K562 (cell line): ENCODE measurements at regions not wholly inside any gene's neighbourhood (a gene's known extent, or its start where the extent isn't known, plus 50 kb on each side); places are given as distances from the start of the nearest gene placed in this dataset.

ENCODE experiments used
- TF ChIP-seq, protein P1 (sequence below): fragments of 200-600 bp; sonication (generic); IDR thresholded peaks from one replicate; pipeline ENCODE4 v1.6.1; 2012; ENCODE audit warnings: mild to moderate bottlenecking, low read depth, low read length, inconsistent platforms

DNA sequence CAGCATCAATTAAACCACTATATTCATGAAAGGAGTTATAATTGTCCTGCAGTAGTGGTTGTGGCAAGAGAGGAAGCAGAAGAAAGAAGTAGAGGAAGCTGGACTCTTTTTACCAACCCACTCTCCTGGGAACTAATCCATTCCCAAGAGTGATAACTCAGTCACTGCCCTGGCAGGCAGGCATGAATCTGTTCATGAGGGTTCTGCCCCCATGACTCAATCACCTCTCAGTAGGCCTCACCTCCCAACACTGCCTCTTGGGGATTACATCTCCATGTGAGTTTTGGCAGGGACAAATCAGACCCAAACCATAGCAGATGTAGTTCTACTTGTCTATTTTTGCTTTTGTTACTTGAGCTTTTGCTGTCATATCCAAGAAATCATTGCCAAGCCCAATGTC is 232.7 kb upstream of the MAP2 start (continued):
- TF ChIP-seq, protein P1, sequence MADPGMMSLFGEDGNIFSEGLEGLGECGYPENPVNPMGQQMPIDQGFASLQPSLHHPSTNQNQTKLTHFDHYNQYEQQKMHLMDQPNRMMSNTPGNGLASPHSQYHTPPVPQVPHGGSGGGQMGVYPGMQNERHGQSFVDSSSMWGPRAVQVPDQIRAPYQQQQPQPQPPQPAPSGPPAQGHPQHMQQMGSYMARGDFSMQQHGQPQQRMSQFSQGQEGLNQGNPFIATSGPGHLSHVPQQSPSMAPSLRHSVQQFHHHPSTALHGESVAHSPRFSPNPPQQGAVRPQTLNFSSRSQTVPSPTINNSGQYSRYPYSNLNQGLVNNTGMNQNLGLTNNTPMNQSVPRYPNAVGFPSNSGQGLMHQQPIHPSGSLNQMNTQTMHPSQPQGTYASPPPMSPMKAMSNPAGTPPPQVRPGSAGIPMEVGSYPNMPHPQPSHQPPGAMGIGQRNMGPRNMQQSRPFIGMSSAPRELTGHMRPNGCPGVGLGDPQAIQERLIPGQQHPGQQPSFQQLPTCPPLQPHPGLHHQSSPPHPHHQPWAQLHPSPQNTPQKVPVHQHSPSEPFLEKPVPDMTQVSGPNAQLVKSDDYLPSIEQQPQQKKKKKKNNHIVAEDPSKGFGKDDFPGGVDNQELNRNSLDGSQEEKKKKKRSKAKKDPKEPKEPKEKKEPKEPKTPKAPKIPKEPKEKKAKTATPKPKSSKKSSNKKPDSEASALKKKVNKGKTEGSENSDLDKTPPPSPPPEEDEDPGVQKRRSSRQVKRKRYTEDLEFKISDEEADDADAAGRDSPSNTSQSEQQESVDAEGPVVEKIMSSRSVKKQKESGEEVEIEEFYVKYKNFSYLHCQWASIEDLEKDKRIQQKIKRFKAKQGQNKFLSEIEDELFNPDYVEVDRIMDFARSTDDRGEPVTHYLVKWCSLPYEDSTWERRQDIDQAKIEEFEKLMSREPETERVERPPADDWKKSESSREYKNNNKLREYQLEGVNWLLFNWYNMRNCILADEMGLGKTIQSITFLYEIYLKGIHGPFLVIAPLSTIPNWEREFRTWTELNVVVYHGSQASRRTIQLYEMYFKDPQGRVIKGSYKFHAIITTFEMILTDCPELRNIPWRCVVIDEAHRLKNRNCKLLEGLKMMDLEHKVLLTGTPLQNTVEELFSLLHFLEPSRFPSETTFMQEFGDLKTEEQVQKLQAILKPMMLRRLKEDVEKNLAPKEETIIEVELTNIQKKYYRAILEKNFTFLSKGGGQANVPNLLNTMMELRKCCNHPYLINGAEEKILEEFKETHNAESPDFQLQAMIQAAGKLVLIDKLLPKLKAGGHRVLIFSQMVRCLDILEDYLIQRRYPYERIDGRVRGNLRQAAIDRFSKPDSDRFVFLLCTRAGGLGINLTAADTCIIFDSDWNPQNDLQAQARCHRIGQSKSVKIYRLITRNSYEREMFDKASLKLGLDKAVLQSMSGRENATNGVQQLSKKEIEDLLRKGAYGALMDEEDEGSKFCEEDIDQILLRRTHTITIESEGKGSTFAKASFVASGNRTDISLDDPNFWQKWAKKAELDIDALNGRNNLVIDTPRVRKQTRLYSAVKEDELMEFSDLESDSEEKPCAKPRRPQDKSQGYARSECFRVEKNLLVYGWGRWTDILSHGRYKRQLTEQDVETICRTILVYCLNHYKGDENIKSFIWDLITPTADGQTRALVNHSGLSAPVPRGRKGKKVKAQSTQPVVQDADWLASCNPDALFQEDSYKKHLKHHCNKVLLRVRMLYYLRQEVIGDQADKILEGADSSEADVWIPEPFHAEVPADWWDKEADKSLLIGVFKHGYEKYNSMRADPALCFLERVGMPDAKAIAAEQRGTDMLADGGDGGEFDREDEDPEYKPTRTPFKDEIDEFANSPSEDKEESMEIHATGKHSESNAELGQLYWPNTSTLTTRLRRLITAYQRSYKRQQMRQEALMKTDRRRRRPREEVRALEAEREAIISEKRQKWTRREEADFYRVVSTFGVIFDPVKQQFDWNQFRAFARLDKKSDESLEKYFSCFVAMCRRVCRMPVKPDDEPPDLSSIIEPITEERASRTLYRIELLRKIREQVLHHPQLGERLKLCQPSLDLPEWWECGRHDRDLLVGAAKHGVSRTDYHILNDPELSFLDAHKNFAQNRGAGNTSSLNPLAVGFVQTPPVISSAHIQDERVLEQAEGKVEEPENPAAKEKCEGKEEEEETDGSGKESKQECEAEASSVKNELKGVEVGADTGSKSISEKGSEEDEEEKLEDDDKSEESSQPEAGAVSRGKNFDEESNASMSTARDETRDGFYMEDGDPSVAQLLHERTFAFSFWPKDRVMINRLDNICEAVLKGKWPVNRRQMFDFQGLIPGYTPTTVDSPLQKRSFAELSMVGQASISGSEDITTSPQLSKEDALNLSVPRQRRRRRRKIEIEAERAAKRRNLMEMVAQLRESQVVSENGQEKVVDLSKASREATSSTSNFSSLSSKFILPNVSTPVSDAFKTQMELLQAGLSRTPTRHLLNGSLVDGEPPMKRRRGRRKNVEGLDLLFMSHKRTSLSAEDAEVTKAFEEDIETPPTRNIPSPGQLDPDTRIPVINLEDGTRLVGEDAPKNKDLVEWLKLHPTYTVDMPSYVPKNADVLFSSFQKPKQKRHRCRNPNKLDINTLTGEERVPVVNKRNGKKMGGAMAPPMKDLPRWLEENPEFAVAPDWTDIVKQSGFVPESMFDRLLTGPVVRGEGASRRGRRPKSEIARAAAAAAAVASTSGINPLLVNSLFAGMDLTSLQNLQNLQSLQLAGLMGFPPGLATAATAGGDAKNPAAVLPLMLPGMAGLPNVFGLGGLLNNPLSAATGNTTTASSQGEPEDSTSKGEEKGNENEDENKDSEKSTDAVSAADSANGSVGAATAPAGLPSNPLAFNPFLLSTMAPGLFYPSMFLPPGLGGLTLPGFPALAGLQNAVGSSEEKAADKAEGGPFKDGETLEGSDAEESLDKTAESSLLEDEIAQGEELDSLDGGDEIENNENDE, result no peak
- TF ChIP-seq, all 486 proteins: peak for 0
